HTR-8/SVneo (cell line): ENCODE measurements at regions not wholly inside any gene's neighbourhood (a gene's known extent, or its start where the extent isn't known, plus 50 kb on each side); places are given as distances from the start of the nearest gene placed in this dataset.
"Not testable (repeated sequence)": the region's sequence is repeated elsewhere in the genome, so short reads cannot be mapped to it uniquely, and the experiment has no call there.

Experiments used
- DNase-seq: peaks from one replicate; pipeline ENCODE4 v3.0.0; 2011; ENCODE audit warnings: low spot score, mixed read lengths; ENCODE audit not compliant: insufficient read length
- FAIRE-seq: peaks from 2 replicates; lab custom pipeline; 2011; peaks lifted over from hg19 to GRCh38; lab: Jason Lieb, UNC

DNA sequence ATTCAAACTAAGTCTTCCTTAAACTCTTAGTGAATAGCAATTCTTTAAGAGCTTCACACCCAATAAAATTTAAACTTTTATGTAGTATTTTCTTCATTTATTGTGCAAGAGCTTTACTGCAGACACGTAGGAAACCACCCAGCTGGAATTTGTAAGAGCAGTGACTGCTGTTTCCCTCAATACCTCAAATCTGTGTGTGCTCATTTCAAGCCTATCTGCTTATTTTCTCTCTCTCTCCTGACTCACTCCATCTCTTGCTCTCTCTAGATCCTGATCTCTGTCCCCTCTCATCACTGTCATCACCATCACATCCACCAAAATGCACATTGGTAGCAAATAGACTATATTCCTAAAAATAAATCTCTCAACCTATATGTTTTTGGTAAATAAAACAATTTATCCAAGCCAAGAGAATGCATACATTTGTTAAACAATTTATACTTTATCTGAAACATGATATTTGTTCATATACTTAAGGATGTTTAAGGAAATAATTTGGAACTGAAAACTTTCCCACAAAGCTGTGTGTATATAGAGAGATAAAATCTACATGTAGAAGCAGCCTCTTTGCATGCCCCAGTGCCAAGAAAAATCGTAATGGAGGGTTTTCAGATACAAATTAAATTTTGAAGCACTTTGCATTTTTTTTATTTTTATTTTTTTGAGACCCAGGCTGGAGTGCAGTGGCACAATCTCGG, 273.0 kb downstream of the TFAP2A start:
- no peak for FAIRE-seq

DNA sequence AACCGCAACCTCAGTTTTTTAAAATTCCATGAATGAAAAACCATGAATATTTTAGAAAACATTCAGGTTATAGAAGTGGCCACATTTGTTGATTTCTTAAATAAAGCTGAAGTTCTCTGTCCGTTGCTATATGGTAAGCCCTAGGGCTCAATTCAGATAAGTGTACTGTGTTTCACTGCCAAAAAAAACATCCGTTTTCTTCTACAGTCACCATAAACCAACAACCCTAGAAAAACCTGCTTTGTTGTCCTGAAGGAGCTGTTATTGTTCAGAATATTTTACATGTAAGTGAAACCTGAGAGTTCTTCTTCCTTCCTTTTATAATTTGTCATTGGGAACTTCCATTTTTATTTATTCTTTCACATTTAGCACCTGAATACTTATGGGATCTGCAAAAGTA, 274.1 kb downstream of the TFAP2A start:
- FAIRE-seq (no peak), DNase-seq (no peak)

More for the DNA sequence above, 273.0 kb downstream of the TFAP2A start:
- no peak for DNase-seq

DNA sequence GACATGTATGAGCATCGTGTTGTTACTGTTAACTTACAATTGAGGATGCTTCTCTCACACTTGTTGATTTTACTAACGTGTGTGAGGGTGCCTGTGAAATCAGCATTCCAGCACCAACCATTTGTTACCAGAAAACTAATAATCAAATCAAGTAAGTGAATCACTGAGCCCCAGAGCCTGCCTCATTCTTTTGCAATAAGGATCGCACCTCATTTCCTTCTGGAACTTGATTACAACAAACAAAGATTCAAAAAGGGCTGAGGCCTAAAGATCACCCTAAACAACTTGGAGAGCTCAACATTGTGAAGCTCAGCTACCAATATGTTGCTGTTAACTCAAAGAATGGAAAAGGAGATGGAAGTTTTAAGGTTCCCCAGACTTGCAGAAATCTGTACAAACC, 274.7 kb downstream of the TFAP2A start:
- DNase-seq (no peak), FAIRE-seq (no peak)

DNA sequence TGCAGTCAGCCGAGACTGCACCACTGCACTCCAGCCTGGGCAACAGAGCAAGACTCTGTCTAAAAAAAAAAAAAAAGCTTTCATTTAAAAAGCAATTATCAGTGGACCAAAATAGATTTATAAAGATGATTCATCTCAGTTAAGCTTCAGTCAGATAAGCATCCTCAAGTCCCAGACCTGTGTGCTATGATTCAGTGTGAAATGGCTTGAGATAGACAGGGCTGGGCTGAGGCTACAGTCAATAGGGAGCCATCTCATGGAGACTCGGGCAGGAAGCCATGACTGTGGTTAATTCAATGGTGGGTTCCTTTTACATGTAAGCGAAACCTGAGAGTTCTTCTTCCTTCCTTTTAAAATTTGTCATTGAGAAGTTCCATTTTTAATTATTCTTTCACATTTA, 276.0 kb downstream of the TFAP2A start:
- FAIRE-seq (no peak), DNase-seq (peak; percentile 17)

DNA sequence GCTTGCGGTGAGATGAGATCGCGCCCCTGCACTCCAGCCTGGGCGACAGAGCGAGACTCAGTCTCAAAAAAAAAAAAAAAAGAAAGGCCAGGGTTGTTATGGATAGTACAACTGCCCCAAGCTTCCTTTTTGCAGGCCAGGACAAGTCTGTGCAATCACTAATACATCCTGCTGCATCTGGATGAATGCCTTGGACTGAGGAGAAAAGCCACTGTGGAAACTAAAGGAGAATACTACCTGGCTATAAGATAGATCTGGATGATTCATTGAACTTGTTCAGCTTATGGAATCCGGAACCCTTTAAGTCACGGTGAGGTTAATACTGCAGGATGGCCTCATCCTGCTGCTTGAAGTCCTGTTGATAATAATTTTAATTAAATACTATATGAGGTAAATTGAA, 278.2 kb downstream of the TFAP2A start:
- no peak for FAIRE-seq
- DNase-seq, result no peak

DNA sequence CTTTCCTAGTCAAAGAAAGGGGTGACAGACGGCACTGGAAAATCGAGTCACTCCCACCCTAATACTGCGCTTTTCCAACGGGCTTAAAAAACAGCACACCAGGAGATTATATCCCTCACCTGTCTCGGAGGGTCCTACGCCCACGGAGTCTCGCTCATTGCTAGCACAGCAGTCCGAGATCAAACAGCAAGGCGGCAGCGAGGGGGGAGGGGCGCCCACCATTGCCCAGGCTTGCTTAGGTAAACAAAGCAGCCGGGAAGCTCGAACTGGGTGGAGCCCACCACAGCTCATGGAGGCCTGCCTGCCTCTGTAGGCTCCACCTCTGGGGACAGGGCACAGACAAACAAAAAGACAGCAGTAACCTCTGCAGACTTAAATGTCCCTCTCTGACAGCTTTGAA, 280.7 kb downstream of the TFAP2A start:
- not testable (repeated sequence) for FAIRE-seq, DNase-seq

DNA sequence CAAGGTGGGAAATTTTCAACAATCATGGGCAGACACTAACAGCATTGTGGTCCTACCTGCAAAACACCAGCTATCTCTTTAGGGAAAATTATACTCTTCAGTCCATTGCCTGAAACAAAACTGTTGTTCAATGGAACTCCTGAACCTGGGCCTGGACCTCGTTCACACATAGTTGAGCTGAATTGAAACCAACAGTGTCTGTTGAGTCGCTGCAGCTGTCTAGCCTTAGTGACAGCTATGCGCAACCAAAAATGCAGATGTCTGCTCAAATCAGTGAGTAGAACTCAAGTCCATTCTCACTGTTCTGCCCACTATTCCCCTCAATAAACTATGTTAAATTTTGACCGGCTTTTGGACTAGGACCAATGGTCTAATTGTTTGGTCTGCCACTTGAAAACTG, 286.2 kb downstream of the TFAP2A start:
- DNase-seq, result no peak
- FAIRE-seq, result peak; percentile 42

DNA sequence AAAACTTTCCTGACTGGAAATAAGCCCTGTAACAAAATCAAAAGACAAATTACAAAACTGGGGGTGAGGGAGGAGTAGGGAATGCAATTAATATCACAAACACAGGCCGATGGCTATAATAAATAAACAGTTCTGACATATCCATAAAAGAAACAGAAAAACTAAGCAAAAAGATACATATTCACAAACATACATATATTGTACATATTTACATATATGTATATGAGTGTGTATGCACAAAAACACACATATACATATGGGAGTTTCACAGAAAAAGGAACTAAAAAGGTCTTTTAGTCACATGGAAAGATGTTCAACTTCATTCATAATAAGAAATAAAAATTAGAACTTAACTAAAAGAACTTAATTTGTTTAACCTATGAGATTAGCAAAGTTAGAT, 292.7 kb downstream of the TFAP2A start:
- FAIRE-seq, result no peak
- DNase-seq, result no peak

DNA sequence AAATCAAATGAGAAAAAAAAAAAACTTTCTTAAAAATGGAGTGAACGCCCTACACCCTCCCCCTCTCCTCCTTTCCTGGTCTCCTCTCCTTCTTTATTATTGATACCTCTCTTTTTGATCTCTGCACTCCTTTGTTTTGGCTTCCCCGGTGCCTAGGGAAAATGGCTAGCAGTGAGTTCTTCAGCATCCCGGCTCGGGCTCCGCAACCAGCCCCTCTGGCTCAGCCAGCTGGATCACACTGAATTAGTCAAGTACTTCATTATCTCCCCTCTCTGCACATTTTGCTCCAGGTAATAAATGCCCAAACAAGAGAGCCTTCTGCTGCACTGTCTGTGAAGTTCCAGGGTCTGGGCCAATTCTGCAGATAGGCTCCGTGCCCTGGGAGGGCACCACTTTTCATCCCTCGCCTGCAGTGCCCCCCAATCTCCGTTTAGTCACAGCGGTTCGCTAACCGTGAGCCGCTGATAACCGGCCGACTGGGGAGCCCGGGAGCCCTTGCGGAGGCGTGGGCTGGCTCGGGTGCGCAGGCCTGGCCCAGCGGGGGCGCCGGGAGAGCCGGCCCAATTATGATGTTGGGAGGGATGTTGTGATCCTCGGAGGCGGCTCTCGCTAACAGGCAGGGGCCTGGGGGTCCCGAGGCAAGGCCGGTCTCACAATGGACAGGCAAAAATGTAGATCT, 301.9 kb downstream of the TFAP2A start:
- DNase-seq, result no peak
- FAIRE-seq, result no peak

DNA sequence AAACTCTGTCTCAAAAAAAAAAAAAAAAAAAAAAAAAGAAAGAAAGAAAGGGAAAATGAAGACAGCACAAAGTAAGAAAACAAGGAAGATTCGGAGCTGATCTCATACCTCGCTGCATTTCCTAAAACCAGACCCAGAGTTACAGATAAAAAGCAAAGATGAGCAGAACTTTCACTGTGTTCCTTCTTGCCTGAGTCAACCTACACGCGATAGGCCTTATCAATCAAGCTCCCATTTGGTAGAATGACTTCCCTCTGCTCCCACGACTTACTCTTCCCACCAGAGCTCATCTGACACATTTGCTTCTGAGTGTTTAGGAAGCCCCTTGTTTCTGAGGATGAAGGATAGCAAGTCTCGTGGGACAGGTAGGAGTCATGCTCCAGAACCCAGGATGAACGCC, 302.9 kb downstream of the TFAP2A start:
- FAIRE-seq (no peak), DNase-seq (no peak)

DNA sequence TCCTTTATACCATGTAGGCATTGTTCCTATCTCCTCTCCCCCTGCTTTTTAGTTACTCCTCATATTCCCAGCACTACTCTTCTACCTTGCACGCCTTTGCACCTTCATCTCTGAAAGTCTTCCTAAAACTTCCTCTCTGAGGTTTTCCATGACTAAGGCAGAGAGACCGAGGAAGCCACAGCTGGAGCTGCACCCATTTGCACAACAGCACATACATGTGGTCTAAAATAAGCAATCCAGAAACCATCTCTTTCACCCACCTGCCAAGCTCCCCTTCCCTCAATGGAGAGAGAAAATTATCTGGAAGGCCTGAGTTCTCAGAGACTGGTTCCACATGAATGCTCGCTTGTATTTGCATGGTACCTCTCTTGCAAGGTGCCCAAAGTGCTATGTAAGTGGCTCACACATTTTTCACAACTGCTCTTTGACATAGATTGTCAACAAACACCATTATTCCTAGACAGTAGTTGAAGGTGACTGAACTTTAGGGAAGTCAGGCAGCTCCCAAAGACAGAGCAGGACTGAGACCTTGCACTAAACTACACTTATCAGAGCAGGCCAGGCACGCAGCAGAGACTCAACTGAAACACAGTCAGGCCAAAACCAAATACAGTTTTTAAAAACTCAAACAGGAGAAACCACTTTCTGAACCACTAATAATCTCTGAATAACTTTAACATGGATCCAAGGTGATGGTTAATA, 313.2 kb downstream of the TFAP2A start:
- no peak for DNase-seq
- no peak for FAIRE-seq

DNA sequence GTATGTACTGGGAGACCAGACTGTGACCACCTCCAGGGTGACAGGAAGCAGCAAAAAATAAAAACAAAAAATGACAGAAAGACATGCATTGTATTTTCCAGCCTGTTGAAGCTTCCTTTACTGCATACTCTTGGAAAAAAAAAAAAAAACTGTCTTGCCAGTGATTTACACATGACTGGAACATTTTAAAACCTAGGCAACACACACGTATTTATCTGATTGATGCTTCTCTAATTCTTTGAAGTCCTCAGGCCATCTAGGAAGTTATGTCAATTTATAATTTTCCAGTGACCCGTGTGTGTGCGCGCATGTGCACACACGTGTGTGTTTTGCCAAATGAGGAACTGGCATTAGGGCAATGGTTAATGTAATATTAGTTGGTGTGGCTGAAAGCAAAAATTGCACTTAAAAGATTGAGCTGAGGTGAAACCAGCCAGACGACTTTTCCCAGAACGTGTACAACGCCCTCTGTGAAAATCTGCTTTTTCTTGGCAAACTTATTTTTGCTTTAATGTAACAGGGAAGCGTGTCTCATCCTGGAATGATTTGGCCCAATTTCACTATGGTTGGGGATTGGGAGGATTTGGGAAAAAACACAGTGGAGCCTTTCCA, 315.2 kb downstream of the TFAP2A start:
- no peak for DNase-seq
- no peak for FAIRE-seq

DNA sequence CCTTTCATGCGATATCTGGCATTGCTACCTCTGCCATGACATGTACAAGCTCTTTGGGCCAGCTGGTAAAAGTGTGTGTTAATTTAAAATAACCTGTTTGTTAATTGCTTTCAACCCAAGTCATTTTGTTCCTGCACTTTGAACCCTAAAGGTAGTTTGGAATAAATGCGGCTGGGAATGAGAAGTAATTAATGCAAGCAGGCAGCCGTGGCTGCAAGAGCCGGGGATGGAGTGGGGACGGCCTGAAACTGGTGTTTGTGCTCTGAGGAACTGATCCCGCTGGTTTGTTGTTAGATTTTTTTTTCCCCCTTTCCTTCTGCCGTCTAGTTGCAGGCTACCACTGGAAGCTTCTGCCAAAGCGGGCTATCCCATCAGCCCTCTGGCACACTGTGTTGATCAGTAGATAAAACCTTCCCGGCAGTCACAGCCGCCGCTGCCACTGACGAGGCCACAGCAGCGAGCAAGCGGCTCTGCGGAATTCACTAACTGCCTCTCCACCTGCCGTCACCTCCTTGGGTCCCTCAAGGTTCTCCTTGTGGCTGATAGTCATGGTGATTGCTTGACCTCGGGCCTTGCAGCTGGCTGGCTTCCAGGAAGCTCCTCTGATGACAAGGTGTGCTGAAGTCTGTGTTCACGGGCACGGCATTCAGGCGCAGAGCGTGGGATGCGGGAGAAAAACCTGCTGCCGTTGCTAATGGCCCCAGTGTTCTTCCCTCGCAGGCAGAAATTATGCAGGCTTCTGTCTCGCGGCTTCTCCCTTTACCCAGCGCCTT, 315.9 kb downstream of the TFAP2A start:
- FAIRE-seq (no peak), DNase-seq (no peak)

DNA sequence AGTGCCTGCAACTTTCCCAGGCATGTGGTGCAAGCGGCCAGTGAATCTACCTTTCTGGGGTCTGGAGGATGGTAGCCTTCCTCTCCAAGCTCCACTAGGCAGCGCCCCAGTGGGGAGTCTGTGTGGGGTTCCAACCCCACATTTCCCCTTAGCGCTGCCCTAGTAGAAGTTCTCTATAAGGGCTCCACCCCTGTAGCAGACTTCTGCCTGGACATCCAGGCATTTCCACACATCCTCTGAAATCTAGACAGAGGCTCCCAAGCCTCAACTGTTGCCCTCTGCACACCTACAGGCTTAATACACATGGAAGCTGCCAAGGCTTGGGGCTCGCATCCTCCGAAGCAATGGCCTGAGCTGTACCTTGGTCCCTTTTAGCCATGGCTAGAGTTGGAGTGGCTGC, 321.6 kb downstream of the TFAP2A start:
- no peak for DNase-seq
- FAIRE-seq, result no peak

DNA sequence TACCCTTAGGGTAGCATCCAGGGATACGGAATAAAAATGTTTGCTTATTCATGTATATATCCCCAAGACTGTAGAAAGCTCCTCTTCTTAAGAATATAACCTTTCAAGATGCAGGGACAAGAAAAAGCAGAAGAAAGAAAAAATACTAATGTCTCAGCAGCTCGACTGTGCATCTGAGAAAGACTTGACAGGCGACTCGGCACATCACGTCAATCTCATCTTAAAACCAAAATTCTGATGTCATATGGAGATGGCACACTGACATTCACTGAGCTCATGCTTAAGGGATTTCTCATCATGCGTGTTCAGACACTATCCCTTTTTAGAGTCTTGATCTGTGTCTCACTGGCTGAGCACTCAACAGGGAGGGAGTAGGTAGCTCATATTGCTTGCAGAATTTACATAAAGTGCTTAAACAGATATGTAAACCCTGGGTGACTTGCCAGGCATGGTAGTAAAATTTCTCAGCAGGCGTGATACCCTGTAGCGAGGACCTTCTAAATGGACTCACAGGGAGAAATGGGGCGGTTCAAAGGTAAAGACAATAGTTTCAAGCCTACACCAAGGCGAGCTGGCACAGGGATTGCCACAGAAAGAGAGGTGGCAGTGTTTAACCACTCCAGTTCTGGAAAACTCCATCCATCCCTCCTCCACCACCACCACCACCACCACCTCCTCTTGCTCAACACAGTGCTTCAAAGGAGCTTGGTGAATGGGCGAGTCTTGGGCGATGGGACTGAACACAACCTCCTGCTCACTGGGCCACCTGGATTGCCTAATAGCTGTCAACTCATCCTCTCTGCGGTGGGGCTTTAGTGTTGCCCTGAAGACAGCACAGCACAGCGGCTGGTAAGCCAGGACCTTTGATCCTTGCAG, 330.5 kb downstream of the TFAP2A start:
- peak; percentile 25 for DNase-seq
- no peak for FAIRE-seq

DNA sequence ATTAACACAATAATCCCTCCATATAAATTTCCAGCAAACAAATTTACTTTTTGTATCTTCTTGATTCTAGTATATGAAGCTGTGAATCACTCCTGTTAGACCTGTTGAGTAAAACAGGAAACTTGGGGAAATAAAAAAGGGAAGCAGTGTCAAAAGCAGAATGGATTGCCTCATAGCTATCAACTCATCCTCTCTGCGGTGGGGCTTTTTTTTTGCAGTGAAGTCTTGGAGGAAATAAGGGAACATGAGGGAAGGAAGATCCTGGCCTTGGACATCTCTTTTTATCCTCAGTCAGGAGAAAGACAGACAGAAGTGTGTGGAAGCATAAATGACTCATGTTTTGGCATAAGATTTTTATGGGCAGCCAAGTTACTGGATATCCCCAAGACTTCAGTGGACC, 332.5 kb downstream of the TFAP2A start:
- no peak for FAIRE-seq
- no peak for DNase-seq

DNA sequence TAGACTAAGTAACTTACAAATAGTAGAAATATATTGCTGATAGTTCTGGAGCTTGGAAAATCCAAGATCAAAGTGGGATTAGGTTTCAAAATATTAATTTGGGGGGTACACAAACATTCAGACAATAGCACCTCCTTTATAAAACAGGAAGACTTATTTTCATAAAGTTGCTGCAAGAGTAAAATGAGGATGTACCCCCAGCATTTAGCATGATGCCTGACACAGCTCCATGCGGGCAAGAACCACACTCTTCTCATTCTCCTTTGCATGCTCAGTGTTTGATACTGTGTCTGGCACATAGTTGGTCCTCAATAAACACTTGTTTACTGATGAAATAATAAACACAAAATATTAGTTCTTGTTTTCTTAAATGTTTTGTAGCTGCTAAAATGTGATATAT, 332.9 kb downstream of the TFAP2A start:
- no peak for DNase-seq
- no peak for FAIRE-seq

DNA sequence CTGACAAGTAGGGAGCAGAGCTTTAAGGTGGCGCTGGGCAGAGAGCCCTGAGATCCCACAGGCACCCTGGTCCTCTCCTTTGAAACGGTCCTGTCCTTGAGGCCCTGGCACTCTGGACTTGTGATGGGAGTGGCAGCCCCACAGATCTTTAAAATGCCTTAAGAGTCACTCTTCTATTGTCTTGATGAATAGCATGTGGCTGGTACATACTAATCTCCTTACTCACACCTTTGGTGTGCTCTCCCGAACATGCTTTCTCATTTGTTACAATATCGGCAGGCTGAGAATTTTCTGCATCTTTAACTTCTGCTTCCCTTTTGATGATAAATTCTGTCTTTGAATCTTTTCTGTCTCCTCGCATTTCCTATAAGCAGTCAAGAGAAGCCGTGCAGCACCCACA, 333.8 kb downstream of the TFAP2A start:
- FAIRE-seq (peak; percentile 20), DNase-seq (no peak)

DNA sequence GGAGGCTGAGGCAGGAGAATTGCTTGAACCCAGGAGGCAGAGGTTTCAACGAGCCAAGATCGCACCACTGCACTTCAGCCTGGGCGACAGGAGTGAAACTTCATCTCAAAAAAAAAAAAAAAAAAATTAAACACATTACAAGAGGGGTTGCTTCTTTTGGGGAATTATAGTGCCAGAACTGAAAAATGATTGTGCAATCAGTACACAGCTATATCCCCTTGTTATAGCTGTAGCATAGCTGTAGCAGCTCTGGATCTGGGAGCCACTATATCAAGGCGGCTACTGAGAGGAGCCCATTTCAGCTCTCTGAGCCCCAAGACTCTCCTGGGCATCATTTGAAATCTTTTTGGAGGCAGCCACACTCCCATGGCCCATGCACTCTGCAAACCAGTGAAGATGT, 334.3 kb downstream of the TFAP2A start:
- DNase-seq, result no peak
- FAIRE-seq, result no peak
